ENCODE measurements at regions not wholly inside any gene's neighbourhood (a gene's known extent, or its start where the extent isn't known, plus 50 kb on each side); places are given as distances from the start of the nearest gene placed in this dataset.

- TF ChIP-seq MYPOP (CRISPR knock-in tag; IDR thresholded peaks at IDR 0.05) (no peak), DDIT3 (CRISPR knock-in tag; IDR thresholded peaks at IDR 0.05) (no peak), RARA (CRISPR knock-in tag; IDR thresholded peaks at IDR 0.05) (peak; percentile 65), IRF9 (CRISPR knock-in tag; IDR thresholded peaks at IDR 0.05; ENCODE audit: borderline replicate concordance) (no peak), KDM1A (CRISPR knock-in tag; IDR thresholded peaks at IDR 0.05) (peak; percentile 57; the same call in 1 of the 2 replicates), THAP8 (CRISPR knock-in tag; IDR thresholded peaks at IDR 0.05; ENCODE audit: borderline replicate concordance) (no peak), MAF1 (CRISPR knock-in tag; IDR thresholded peaks at IDR 0.05; ENCODE audit: borderline replicate concordance) (no peak), CBX1 (IDR thresholded peaks at IDR 0.05; ENCODE audit: low read depth) (no peak), NR2C2 (CRISPR knock-in tag; IDR thresholded peaks at IDR 0.05; ENCODE audit: borderline replicate concordance) (peak; percentile 91), ZNF841 (CRISPR knock-in tag; IDR thresholded peaks at IDR 0.05; ENCODE audit: borderline replicate concordance) (no peak), ZBED4 (CRISPR knock-in tag; IDR thresholded peaks at IDR 0.05; ENCODE audit: borderline replicate concordance) (no peak), CENPX (CRISPR knock-in tag; IDR thresholded peaks at IDR 0.05) (no peak), ZNF660 (CRISPR knock-in tag; IDR thresholded peaks at IDR 0.05; ENCODE audit: borderline replicate concordance, low read depth) (no peak), NFYC (CRISPR knock-in tag; IDR thresholded peaks at IDR 0.05) (no peak), SNRNP70 (IDR thresholded peaks at IDR 0.05; ENCODE audit: low read depth, low read length) (no peak), ZBTB1 (CRISPR knock-in tag; IDR thresholded peaks at IDR 0.05; ENCODE audit: borderline replicate concordance) (no peak), POLR2AphosphoS2 (IDR thresholded peaks at IDR 0.05; ENCODE audit: low read depth, low read length) (no peak), ZBTB34 (CRISPR knock-in tag; IDR thresholded peaks at IDR 0.05) (no peak), ZEB1 (IDR thresholded peaks at IDR 0.05; ENCODE audit: insufficient replicate concordance, low read depth) (no peak)
Observed at GRCh38 chr16:85385463-85386331, 227.4 kb upstream of the GSE1 start (continued).
